ENCODE measurements at regions not wholly inside any gene's neighbourhood (a gene's known extent, or its start where the extent isn't known, plus 50 kb on each side); places are given as distances from the start of the nearest gene placed in this dataset.

GRCh38 chr4:84432713-84433112, 66.4 kb downstream of the NKX6-1 start:
- Histone ChIP-seq H3K4me1 (ENCODE audit: control insufficient read depth, extremely low read depth, insufficient read depth, low read length) (no peaks in the 10 kb centered on the region), H3K27ac (ENCODE audit: insufficient read depth, low read depth, low read length) (no peak overlapping the region), H3K79me2 (ENCODE audit: control insufficient read depth, insufficient read depth, low read length) (no peaks in the 10 kb centered on the region), H3K9me3 (replicated peaks; ENCODE audit: control insufficient read depth, insufficient read depth, low read length) (no peaks in the 10 kb centered on the region), H2AFZ (ENCODE audit: low read depth, low read length) (no peak overlapping the region), H4K20me1 (replicated peaks; ENCODE audit: control insufficient read depth, extremely low read depth, insufficient read depth, low read length) (no peaks in the 10 kb centered on the region), H3K9me1 (replicated peaks; ENCODE audit: control insufficient read depth, extremely low read depth, insufficient read depth, low read length) (no peaks in the 10 kb centered on the region), H3K4me3 (replicated peaks in 1 of 3; ENCODE audit: insufficient read depth in 1 of 3, low read depth in 1 of 3, low read length in 3 of 3) (no peak overlapping the region), H3K4me2 (ENCODE audit: insufficient read depth, low read length) (no peak overlapping the region), H3K9ac (replicated peaks; ENCODE audit: extremely low read depth, insufficient read depth, low read length) (no peak overlapping the region), H3K27me3 (ENCODE audit: control insufficient read depth in 2 of 2, insufficient read depth in 2 of 2, low read length in 2 of 2) (no peaks in the 10 kb centered on the region), H3K36me3 (ENCODE audit: control insufficient read depth in 2 of 2, extremely low read depth in 1 of 2, insufficient read depth in 2 of 2, low read length in 2 of 2) (no peaks in the 10 kb centered on the region)
- DNase-seq (ENCODE audit: low read depth, low spot score) (no peak), FAIRE-seq (no peak)
- no TSS peak for BruUV-seq (replicated peaks)
- dilution Hi-C loops (cut with MboI; ENCODE audit: extremely low pct_ligation_motif_present, low sequenced_read_pairs) (no loop called here), intact Hi-C loops (cut with micrococcal nuclease) (no loop called here)
- ChIA-PET CTCF (no interaction called here), POLR2A (no interaction called here)
- TF ChIP-seq MYC (IDR thresholded peaks at IDR 0.05; ENCODE audit: low read depth, low read length) (no peak), CTCF (IDR thresholded peaks at IDR 0.05; ENCODE audit: extremely low read depth in 1 of 2, insufficient read depth in 1 of 2, low read depth in 1 of 2, low read length in 2 of 2) (no peak), EZH2 (IDR thresholded peaks at IDR 0.05; ENCODE audit: borderline replicate concordance, low read depth, low read length, severe bottlenecking) (no peak), GATA2 (IDR thresholded peaks at IDR 0.05; ENCODE audit: insufficient read depth, insufficient read length, low read depth, low read length) (no peak), MAX (IDR thresholded peaks at IDR 0.05; ENCODE audit: insufficient read depth, insufficient read length) (no peak), POLR2AphosphoS5 (IDR thresholded peaks at IDR 0.05; ENCODE audit: insufficient read depth, low read depth, low read length) (no peak), FOS (IDR thresholded peaks at IDR 0.05; ENCODE audit: borderline replicate concordance, insufficient read depth, low read length) (no peak), POLR2A (IDR thresholded peaks at IDR 0.05; ENCODE audit: low read depth, low read length) (no peak), JUN (IDR thresholded peaks at IDR 0.05; ENCODE audit: borderline replicate concordance, insufficient read depth, insufficient read length, low read depth) (no peak)
